ENCODE measurements at regions not wholly inside any gene's neighbourhood (a gene's known extent, or its start where the extent isn't known, plus 50 kb on each side); places are given as distances from the start of the nearest gene placed in this dataset.
"Not testable (repeated sequence)": the region's sequence is repeated elsewhere in the genome, so short reads cannot be mapped to it uniquely, and the experiment has no call there.

DNA sequence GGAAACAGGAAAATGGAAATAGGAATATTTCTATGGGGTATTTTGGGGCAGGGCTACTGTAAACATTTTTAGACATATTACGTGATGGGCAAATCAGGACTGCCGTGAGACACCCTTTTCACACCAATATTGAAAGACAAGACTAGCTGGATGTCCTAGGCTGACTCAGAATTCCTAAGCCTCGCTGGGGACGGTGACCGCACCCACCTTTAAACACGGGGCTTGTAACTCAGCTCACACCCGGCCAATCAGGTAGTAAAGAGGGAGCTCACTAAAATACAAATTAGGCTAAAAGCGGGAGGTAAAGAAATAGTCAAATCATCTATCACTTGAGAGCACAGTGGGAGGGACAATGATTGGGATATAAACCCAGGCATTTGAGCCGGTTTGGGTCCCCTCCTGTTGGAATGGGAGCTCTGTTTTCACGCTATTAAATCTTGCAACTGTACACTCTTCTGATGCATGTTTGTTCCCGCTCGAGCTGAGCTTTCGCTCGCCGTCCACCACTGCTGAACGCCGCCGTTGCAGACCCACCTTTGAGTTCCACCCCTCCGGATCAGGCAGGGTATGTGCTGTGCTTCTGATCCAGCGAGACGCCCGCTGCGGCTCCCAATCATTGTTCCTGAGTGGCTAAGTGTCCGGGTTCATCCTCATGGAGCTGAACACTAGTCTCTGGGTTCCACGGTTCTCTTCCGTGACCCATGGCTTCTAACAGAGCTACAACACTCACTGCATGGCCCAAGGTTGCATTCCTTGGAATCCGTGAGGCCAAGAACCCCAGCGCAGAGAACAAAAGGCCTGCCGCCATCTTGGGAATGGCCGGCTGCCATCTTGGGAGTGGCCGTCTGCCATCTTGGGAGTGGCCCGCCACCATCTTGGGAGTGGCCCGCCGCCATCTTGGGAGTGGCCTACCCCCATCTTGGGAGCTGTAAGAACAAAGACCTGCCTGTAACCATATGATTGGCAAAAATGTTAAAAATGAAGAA, 152.6 kb downstream of the CRLF2 start:
- ATAC-seq: no peak

DNA sequence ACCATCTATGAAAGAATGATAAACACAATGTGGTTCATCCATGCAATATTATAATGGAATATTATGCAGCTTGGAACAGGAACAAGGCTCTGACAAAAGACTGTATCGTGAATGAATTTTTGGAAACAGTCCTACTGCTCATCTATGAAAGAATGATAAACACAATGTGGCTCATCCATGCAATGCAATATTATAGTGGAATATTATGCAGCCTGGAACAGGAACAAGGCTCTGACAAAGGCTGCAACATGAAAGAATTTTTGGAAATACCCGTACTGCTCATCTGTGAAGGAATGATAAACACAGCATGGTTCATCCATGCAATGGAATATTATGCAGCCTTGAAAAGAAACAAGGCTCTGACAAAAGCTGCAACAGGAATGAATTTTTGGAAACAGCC, 158.8 kb downstream of the CRLF2 start:
- not testable (repeated sequence) for ATAC-seq

DNA sequence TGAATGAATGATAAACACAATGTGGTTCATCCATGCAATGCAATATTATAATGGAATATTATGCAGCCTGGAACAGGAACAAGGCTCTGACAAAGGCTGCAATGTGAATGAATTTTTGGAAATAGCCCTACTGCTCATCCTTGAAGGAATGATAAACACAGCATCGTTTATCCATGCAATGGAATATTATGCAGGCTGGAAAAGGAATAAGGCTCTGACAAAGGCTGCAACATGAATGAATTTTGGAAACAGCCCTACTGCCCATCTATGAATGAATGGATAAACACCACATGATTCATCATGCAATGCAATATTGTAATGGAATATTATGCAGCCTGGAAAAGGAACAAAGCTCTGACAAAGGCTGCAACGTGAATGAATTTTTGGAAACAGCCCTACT, 159.4 kb downstream of the CRLF2 start:
- ATAC-seq: no peak

DNA sequence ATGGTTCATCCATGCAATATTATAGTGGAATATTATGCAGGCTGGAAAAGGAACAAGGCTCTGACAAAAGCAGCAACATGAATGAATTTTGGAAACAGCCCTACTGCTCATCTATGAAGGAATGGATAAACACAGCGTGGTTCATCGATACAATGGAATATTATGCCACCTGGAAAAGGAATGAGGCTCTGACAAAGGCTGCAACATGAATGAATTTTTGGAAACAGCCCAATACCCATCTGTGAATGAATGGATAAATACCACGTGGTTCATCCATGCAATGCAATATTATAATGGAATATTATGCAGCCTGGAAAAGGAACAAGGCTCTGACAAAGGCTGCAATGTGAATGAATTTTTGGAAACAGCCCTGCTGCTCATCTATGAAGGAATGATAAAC, 160.4 kb downstream of the CRLF2 start:
- no peak for ATAC-seq

DNA sequence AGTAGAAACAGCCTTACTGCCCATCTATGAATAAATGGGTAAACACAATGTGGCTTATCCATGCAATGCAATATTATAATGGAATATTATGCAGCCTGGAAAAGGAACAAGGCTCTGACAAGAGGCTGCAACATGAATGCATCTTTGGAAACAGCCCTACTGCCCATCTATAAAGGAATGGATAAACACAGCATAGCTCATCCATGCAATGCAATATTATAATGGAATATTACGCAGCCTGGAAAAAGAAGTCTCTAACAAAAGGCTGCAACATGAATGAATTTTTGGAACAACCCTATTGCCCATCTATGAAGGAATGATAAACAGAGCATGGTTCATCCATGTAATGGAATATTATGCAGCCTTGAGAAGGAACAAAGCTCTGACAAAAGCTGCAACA, 161.0 kb downstream of the CRLF2 start:
- no peak for ATAC-seq

DNA sequence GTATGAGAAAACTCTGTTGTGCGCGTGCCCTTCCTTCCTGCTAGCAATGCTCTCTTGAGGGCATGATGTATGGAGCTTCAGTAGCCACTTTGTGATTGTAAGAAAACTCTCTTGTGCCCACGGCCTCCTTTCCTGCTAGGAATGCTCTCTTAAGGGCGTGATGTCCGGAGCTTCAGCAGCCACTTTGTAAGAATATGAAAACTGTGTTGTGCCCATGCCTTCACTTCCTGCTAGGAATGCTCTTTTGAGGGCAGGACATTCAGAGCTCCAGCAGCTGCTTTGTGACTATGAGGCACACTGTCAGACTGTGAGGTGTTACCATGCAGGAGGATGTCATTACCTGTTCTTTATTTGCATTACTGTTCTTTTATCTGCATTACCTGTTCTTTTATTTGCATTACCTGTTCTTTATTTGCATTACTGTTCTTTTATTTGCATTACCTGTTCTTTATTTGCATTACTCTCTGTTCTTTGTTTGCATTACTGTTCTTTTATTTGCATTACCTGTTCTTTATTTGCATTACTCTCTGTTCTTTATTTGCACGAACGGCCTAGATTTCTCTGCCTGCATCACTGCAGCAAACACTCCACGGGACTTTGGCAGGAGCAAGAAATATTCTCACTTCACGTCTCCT, 166.7 kb downstream of the CRLF2 start:
- no peak for ATAC-seq

DNA sequence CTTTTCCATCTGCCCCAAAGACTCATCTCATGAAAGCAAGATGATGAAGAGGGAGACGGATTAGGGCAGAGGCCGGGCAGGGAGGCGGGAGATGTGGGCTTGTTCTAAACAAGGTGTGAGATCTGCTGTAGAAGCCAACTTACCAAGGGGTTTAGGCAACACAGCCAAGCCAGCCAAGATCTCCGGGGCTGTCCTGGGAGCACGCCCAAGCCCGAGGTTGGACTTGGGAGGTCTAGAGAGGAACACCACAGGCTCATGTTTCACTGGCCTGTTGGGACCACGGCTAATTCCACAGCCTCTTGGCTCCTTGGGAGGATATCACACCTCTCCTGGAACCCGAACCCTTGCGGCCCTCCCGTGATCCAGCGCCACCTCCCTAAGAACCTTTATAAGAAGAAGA, 171.4 kb downstream of the CRLF2 start:
- no peak for ATAC-seq

DNA sequence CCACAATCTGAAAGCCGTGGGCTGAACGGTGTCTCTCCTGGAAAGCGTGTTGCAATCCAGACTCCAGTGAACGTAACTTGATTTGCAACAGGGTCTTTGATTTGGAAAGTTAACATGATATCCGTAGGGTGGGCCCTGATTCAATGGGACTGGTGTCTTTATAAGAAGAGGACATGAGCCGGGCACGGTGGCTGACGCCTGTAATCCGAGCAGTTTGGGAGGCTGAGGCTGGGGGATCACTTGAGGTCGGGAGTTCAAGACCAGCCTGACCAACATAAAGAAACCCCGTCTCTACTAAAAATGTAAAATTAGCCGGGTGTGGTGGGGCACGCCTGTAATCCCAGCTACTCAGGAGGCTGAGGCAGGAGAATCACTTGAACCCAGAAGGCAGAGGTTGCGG, 176.5 kb downstream of the CRLF2 start:
- not testable (repeated sequence) for ATAC-seq

DNA sequence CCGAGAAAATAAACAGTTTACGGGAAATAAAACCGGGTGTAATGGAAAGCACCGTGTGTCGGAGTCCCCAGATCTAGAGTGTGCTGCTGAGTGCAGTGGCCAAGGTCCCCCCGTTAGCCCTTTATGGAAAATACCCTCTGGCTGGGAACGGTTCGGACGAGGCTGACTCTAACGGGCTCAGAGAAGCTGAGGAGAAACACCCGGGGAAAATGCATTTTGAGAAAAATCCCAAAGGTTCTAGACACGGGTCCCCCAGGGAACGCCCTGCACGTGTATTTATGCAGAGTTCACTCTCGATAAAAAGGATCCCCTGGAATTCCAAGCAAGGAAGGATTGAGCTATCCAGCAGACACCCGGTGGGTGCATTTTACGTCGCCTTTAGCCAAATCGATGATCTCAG, 177.2 kb downstream of the CRLF2 start:
- no peak for ATAC-seq

DNA sequence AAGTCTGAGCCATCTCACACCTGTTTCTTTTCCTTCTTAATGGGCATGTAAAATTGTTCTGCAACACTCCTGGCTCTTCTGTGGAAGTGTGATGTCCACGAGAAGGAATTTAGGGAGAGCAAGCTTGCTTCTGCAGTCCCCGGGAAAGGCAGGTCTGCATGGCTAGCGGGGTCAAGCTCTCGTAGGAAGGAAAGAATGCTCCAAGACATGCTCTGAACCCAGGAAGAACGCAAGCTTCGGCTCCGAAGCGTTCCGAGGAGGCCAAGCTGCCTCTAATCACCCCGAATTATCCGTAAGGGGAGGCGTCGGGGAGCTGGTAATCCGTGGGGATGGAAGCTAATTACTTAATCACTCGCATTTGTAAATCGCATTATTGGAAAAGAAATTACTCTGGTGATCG, 177.7 kb downstream of the CRLF2 start:
- no peak for ATAC-seq

DNA sequence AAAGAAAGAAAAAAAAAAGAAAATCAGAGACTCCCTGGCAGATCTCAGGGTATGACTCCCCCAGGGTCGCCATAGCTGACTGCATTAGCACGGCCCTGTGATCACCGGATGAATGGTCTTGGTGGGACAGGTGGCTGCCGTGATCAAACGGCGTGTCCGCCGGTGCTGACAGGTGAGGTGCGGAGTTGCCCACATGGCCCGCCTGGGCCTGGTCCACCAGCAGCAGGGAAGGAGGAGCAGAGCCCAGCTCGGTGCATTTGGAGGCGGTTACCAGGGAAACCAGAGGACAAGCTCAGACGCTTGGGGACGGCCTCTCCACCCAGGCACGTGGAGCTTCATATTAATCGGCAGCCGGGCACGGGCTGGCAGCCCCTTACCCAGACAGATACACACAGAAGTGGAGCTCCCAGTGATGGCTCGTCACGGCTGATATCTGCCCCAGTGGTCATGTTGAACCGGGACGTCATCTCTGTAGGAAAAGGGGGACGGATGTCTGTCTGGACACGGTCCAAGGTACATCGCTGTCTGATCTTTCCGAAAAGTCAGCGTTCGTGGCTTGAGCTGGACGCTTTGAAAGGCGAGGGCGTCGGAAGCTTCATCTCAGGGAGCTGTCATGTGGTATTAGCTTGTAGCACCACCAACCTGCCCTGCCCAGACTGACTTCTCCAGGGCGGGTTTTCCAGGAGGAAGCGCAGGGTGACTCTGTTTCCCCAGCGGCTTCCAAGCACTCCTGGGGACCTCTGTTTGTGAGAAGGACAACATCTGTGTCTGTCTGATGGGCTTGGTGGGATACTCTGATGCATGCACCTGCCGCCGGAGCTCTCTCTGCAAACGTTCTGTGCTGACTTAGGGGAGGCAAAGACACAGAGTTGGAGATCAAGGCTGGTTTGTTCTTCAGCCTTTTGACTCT, 180.7 kb downstream of the CRLF2 start:
- ATAC-seq: no peak

DNA sequence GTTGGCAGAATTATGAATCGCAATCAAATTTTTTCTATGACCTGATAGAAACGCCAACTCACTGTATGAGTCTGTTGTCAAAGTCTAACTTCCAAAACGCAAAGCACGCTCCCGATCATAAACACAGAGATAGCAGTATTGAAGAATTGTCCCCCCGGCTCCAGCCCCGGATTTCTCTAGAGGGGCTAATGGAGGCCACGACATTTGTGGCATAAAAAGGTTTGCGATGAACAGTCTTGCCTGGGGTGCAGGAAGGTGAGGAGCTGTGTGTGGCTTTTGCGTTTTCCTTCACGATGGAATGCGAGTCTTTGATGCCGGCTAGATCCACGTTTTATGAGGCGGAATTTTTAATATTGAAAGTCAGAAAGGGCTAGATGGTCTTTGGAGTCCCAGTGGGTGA, 183.0 kb downstream of the CRLF2 start:
- no peak for ATAC-seq

DNA sequence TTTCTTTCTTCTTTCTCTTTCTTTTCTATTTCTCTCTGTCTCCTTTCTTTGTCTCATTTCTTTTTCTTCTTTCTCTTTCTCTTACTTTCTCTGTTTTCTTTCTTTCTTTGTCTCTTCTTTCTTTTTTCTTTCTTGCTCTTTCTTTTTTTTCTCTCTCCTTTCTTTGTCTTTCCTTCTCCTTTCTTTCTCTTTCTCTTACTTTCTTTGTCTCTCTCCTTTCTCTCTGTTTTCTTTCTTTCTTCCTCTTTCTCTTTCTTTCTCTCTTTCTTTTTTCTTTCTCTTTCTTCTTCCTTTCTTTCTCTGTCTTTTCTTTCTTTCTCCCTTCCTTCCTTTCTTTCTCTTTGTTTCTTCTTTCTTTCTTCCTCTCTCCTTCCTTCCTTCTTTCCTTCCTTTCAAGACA, 184.8 kb downstream of the CRLF2 start:
- ATAC-seq: no peak

DNA sequence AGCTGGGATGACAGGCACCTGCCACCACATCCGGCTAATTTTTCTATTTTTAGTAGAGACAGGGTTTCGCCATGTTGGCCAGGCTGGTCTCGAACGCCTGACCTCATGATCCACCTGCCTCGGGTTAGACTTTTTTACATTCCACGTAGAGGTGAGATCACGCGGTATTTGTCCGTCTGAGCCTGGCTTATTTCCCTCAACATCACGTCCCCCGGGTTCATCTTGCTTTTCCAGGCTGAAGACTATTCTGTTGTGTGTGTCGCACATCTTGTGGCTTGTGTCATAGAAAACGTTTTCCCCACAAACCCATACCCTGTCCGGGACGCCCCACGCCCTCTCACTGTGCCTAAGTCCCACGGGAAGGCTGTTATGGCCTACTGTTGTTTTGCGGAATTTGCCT, 185.3 kb downstream of the CRLF2 start:
- no peak for ATAC-seq

DNA sequence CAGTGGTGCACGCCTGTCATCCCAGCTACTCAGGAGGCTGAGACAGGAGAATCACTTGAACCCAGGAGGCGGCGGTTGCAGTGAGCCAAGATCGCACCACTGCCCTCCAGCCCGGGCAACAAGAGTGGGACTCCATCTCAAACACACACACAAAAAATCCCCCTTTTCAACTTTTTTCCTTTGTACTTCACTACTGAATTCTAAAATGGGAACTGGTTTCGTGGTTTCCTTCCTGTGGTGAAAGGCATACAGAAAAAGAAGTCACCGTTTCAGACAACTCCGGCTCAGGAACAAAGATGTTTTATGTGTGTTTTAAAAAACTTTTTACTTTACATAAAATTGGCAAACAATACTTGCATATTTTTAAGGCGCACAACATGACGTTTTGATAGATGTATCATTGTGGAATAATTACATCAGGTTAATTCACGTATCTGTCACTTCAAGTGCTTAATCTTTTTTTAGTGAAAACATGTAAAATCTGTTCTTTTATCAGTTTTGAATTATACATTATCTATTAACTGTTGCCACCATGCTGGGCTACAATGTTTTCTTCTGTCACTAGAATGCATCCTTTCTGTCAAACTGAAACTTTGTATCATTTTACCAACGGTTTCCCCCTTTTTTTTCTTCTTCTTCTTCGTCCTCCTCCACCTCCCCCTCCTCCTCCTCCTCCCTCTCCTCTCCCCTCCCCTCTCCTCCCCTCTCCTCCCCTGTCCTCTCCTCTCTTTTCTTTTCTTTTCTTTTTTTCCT, 186.0 kb downstream of the CRLF2 start:
- no peak for ATAC-seq

DNA sequence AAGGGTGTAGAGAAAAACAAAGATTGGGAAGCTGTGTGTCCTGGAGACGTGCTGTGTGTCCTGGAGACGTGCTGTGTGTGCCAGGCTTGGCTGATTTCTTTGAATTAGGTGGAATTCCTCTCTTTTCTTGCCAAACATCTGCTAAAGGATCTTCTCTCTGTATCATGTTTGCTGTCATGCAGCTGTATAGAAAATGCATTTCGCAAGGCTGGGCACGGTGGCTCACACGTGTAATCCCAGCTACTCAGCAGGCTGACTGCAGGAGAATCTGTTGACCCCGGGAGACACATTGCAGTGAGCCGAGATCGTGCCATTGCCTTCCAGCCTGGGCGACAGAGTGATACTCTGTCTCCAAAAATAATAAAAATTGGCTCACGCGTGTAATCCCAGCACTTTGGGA, 187.0 kb downstream of the CRLF2 start:
- ATAC-seq: no peak

DNA sequence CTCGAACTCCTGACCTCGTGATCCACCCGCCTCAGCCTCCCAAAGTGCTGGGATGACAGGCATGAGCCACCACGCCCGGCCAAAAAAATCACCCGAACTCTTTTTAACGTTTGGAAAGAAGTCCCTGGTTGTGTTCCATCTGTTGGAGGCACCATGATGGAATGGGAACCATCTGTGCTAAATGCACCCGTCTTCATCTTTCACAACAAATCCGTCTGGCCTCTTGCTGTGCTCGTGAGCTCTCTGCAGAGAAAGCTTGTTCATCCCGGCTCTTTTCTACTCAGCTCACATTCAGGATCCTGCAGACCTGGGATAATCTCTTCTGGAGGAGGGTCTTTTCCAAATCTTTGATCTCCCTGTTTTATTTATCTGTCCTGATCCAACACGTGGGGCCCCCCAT, 188.8 kb downstream of the CRLF2 start:
- ATAC-seq: no peak

DNA sequence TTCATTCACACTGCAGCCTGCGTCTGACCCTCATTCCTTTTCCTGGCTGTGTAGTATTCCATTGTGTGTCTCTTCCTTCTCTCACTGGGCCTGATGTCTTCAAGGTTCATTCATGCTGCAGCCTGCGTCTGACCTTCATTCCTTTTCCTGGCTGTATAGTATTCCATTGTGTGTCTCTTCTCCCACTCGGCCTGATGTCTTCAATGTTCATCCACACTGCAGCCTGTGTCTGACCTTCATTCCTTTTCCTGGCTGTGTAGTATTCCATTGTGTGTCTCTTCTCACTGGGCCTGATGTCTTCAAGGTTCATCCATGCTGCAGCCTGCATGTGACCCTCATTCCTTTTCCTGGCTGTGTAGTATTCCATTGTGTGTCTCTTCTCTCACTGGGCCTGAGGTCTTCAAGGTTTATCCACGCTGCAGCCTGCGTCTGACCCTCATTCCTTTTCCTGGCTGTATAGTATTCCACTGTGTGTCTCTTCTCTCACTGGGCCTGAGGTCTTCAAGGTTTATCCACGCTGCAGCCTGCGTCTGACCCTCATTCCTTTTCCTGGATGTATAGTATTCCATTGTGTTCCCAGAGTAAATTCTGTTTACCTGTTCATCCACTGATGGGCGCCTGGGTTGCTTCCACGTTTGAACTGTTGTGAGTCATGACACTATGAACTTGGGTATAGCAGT, 191.0 kb downstream of the CRLF2 start:
- ATAC-seq: not testable (repeated sequence)

DNA sequence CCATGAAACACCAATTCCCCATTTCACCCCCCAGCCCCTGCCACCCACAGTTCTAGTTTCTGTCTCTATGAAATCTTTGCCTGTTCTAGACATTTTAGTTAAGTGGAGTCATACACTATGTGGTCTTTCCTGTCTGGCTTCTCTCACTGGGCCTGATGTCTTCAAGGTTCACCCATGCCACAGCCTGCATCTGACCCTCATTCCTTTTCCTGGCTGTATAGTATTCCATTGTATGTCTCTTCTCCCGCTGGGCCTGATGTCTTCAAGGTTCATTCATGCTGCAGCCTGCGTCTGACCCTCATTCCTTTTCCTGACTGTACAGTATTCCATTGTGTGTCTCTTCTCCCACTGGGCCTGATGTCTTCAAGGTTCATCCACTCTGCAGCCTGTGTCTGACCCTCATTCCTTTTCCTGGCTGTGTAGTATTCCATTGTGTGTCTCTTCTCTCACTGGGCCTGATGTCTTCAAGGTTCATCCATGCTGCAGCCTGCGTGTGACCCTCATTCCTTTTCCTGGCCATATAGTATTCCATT, 191.7 kb downstream of the CRLF2 start:
- ATAC-seq: no peak

DNA sequence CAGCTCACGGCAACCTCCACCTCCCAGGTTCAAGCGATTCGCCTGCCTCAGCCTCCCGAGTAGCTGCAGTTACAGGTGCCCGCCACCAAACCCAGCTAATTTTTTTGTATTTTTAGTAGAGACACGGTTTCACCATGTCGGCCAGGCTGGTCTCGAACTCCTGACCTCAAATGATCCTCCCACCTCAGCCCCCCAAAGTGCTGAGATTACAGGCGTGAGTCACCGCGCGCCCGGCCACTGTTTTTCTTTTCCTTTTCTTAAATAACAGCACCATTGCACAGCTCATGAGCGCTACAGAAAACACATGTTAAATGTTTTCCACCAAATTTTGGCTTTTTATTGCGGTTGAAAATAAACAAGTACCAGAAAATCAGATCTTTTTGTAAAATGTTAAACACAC, 195.5 kb downstream of the CRLF2 start:
- not testable (repeated sequence) for ATAC-seq

DNA sequence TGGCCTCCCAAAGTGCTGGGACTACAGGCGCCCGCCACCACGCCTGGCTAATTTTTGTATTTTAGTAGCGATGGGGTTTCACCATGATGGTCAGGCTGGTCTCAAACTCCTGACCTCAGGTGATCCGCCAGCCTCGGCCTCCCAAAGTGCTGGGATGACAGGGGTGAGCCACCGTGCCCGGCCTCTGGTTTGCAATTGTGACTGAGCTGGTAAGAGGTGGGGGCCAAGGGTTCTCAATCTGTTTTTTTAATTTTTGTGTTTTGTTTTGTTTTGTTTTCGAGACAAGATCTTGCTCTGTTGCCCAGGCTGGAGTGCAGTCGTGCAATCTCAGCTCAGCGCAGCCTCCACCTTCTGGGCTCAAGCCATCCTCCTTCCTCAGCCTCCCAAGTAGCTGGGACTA, 196.2 kb downstream of the CRLF2 start:
- not testable (repeated sequence) for ATAC-seq

Data from esophagus mucosa (tissue), 1 donor.